Fibroblast of peridontal ligament (primary cell): ENCODE measurements at regions not wholly inside any gene's neighbourhood (a gene's known extent, or its start where the extent isn't known, plus 50 kb on each side); places are given as distances from the start of the nearest gene placed in this dataset.
A peak's percentile ranks its signal among the peaks of the same experiment; 100 is the strongest.

Source experiments
- DNase-seq: peaks from one replicate; pipeline ENCODE4 v3.0.0-alpha.2; 2010; ENCODE audit errors: extremely low read depth

GRCh38 chr1:43065616-43066399 lies 106.3 kb downstream of the EBNA1BP2 start:
- DNase-seq: no peak

- no peak for DNase-seq
Measured at GRCh38 chr1:43065191-43065590, 106.5 kb upstream of the SLC2A1 start.

DNA sequence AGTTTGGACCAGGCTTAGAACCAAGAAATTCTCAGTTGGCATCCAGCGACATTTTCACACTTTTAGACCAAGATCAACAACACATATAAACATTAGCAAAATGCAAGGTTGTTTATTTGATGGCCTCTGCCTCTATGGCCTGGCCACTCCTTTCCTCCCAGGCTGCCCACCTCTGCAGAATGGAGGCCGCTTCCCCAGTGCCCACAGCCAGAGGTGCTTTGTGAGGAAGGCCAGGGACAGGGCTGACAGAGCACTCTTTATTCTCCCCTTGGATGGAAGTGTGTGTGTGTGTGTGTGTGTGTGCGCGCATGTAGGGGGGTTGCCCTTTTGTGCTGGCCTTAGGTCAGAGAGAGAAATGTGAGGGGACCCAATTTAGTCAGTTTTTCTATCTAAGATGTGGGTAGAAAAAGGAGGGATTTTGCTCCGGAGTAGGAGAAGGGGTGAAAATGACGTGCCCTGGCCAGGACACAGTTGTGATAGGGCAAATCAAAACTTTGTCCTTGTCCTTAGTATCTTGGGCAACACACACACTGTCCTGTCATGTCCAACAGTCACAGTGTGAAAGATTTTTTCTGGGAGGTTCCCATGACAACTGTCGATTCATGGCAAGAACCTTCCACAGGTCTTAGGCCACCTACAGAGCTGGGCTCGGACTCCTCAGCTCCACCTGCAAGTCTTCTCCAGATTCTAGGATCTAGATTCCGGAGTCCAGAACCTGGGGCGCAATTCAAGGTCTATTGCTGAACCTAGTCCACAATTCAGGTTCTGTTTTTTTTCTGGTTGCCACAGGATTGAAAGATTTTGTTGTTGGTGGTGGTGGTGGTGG lies 104.9 kb upstream of the SLC2A1 start:
- DNase-seq: no peak

- DNase-seq: no peak
Measured at GRCh38 chr1:43062527-43063095, 103.9 kb upstream of the SLC2A1 start.

DNA sequence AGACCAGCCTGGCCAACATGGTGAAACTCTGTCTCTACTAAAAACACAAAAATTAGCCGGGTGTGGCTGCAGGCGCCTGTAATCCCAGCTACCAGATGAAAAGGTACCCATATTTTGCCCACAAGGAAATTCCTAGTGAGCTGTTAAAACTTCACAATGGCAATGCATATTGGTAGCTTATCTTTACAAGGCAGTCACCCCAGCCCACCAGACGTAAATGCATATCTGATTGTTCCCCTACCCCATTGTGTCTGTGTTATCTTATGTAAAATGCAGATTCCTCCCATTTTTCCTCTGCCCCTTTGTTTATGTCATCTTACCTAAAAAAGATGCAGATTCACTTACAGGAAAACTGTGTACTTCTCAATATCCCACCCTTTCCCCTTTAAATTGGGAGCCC lies 103.1 kb upstream of the SLC2A1 start:
- no peak for DNase-seq

DNA sequence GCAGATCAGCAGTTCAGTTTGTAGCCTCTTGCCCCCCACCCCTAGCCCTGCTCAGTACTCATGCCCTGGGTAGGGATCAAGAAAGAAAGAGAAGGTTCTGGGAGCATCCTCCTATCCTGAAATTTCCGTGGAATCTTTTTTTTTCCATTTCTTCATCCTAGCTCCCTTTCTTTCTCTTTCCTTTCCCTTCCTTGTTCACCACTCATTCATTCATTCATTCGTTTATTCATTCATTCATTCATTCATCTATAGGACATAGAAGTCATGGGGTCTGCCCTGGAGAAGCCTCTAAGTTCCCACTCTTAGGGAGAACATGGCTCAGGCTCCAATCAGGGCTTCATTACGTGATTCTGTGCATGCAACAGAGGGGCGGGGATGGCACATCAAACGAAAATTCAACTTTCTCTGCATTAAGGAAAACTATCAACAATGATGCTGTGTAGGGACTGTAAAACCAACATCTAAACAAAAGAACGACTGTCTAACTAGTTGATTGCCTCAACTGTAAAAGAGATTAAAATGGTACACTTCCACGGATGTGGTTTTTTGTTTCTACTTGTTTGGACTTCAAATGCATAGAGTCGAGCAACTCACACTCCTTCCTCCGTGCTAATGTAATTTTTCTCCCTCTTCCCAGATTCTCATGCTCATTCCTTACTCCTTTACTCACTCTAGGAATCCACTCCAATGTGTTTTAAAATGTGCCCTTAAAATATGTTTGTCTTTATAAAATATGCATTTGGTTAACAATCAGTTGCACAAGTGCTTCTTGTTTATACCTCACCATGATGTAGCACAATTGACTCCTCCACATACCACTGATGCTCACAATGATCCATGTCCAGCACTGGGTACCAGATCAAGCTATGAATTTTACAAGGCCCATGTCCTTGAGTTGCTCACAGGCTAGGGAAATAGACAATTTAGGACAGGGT lies 101.2 kb upstream of the SLC2A1 start:
- DNase-seq: peak; percentile 67

GRCh38 chr1:43058545-43059360 lies 100.1 kb upstream of the SLC2A1 start:
- no peak for DNase-seq

DNA sequence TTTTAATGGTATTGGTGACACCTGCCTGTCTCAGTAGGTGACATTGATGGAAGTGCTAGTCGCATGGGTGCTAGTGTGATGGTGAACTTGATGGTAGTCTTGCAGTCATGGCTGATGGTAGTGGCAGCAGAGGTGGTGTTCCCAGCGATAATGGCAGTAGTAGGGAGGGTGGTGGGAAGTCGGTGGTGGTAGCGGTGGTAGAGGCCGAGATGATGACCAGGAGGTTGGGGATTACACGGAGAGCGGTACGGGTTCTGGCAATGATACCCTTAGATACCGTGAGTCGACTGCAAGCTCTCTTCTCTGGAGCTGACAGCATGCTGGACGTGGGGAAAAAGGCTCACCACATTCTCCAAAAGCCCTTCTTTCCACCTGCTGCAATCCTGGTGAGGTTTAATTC lies 99.4 kb upstream of the SLC2A1 start:
- DNase-seq: no peak

DNA sequence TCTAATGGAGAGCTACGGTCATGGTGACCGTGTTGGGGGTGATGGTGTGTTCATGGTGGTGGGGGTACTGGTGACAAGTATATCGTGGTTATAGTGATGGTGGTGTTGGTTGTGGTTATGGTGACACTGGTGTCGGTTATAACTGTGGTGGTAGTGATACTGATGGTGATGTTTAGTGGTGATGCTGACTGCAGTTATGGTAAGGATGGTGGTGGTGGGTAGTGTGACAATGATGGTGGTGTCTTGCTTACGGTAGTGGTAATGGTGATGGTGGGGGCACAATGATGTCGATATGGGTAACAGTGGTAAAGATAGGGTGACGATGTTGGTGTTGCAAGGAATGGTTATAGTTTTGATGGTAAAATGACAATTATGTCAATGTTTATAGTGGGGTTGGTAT lies 98.9 kb upstream of the SLC2A1 start:
- DNase-seq: no peak

DNA sequence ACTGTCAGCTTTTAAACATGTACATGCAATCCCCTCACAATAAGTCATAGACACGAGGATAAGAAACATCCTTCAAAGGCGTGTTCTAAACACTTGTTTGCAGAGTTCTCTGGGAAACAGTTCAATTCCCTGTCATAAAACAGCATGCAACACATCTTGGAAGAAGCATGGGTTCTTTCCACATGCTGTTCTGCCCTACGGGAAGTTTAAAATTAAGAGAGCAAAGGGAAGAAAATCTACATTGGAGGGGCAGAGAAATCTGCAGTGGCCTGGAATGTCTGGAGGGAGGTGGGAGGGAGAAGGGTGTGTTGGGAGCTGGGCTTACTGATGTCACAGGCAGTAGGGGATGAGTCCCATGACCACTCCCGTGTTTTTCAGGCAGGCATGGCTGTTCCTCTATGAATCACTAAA lies 98.3 kb upstream of the SLC2A1 start:
- no peak for DNase-seq

DNA sequence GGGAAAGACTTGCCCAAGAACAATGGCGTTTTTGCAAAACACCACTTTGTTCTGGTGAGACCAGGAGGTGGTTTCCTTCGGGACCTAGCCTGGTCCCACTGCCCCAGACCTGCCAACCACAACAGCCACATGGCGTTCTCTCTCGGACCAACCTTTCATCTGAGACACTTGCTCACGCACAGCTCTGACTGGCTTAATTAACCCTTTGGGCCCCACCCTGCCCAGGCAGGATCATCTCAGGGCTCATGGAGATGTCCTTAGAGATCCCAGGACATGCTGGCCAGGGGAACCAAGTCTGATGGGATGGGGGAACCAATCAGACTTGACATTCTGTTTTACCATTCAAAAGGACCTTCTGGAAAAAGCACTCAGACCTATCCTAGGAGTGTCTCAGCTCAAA lies 97.8 kb upstream of the SLC2A1 start:
- DNase-seq: no peak

DNA sequence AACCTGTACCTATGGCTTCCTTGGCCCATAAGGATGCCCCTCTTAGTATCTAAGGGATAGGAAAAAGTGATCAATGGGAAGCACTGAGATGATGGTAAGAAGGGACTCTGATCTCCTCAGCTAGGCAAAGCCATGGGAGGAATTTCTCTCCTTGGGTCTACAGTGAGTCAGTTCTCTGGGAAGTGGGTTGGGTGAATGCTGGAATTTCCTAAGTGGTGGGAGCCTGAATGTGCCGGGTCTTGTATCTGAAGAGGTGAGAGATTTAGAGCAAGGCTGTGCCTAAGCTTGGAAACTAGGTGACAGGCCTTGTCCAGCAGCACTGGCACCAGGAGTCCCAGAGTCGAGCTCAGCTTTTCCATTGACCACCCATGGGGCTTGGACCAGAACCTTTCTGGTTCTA lies 96.3 kb upstream of the SLC2A1 start:
- no peak for DNase-seq

- no peak for DNase-seq
Measured at GRCh38 chr1:43052786-43053439, 94.2 kb upstream of the SLC2A1 start.

- no peak for DNase-seq
Measured at GRCh38 chr1:43052322-43052721, 93.7 kb upstream of the SLC2A1 start.

DNA sequence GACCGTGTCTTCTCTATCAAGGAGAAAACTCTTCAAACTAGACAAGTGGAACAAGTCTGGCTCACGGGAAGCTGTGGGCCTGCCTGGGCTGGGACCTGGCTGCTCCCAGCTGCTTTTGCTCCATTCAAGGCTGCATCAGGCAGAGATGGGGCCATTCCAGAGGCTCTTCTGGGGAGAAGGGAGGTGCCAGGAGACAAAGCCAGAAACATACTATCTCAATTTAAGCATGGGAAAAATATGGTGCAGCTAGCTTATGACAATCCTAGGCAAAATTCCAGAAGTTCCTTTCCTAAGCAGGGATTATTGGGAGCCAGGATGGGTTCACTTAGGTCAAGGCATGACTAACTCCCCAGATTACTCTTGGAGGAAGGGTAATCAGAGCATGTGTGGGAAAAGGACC lies 90.8 kb upstream of the SLC2A1 start:
- DNase-seq: no peak

DNA sequence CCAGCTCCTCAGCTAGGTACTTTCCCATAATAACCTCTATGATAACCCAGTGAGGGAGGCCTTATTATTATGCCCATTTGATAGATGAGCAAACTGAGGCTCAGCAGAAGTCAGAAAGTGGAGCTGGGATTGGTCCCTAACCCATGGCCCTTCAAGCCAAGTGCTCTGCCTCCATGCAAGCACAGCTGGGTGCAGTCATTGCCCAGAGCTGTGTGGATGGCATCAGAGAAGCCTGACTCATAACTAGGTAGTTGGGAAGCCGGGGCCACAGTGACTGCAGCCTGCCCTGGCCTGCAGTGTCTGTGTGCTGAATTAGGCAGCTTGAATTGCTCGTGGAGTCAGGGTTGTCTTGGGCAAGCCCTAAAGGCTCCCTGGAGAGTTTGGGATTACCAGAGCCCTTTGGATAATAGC lies 89.9 kb upstream of the SLC2A1 start:
- no peak for DNase-seq

DNA sequence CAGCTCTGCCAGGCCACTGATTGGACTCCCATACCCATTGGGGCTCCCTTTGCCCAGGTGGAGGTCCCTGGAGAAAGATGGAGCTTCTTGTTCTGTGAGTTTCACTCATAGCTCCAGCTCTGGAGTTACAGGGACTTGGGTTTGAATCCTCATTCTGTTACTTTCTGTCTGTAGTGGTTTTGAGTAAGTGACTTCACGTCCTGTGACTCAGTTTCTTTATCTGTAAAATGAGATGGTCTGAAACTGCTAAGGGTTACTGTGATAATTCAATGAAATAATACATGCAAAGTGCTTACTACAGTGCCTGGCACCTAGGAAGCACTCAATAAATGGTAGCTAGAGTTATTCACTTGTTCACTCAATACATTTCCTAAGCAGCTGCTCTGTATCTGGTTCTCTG lies 88.5 kb upstream of the SLC2A1 start:
- no peak for DNase-seq

- DNase-seq: no peak
Measured at GRCh38 chr1:43044572-43045361, 86.1 kb upstream of the SLC2A1 start.

DNA sequence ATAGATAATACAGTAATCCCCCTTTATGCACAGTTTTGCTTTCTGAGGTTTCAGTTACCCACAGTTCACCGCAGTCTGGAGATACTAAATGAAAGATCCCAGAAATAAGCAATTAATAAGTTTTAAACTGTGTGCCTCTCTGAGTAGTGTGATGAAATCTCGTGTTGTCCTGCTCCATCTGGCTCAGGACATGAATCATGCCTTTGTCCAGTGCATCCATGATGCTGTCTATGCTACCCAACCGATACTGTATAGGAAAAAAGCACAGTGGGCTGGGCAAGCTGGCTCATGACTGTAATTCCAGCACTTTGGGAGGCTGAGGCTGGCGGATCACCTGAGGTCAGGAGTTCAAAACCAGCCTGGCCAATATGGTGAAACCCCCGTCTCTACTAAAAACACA lies 85.0 kb upstream of the SLC2A1 start:
- no peak for DNase-seq
